Astrocyte of the cerebellum (primary cell): ENCODE measurements at regions not wholly inside any gene's neighbourhood (a gene's known extent, or its start where the extent isn't known, plus 50 kb on each side); places are given as distances from the start of the nearest gene placed in this dataset.

Experiments
- DNase-seq: peaks from one replicate; pipeline ENCODE4 v3.0.0-alpha.2; 2011; ENCODE audit warnings: low read depth
- H3K4me3 ChIP-seq: 2 replicates; pipeline ENCODE4 v1.5.1; 2011; ENCODE audit warnings: mild to moderate bottlenecking, low read depth, low read length, moderate library complexity
- in situ Hi-C: cut with HindIII; loops from 2 replicates; pipeline ENCODE4 v1.10.0; 2017; ENCODE audit warnings: low sequenced_read_pairs
- TF ChIP-seq, protein P1 (sequence below): IDR thresholded peaks from 2 replicates; pipeline ENCODE4 v1.5.1; 2012; ENCODE audit warnings: low read length, low read depth, moderate library complexity, mild to moderate bottlenecking; ENCODE audit errors: missing control alignments

DNA sequence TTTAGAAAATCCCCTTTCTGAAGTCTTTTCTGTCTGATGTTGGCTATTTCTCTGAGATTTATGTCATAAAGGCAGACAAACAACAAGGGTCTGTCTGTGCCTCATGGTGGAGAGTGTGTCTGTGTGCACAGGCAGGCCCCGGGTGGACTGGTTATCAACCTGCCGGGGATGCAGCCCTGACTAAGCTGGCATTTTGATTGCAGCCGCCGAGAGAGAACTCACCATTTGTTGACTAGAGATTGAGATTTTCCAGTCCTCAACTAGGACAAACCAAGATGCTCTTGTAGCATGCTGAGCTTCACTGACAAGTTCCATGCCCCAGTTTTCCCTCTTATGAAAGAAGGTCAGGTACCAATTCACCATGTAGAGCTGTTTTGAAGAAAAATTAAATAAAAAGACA is 363.6 kb upstream of the CNR1 start:
- DNase-seq, result no peak
- in situ Hi-C loops, result no loop called here
- TF ChIP-seq, protein P1, sequence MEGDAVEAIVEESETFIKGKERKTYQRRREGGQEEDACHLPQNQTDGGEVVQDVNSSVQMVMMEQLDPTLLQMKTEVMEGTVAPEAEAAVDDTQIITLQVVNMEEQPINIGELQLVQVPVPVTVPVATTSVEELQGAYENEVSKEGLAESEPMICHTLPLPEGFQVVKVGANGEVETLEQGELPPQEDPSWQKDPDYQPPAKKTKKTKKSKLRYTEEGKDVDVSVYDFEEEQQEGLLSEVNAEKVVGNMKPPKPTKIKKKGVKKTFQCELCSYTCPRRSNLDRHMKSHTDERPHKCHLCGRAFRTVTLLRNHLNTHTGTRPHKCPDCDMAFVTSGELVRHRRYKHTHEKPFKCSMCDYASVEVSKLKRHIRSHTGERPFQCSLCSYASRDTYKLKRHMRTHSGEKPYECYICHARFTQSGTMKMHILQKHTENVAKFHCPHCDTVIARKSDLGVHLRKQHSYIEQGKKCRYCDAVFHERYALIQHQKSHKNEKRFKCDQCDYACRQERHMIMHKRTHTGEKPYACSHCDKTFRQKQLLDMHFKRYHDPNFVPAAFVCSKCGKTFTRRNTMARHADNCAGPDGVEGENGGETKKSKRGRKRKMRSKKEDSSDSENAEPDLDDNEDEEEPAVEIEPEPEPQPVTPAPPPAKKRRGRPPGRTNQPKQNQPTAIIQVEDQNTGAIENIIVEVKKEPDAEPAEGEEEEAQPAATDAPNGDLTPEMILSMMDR, result no peak
- H3K4me3 ChIP-seq, result no peak overlapping the region

DNA sequence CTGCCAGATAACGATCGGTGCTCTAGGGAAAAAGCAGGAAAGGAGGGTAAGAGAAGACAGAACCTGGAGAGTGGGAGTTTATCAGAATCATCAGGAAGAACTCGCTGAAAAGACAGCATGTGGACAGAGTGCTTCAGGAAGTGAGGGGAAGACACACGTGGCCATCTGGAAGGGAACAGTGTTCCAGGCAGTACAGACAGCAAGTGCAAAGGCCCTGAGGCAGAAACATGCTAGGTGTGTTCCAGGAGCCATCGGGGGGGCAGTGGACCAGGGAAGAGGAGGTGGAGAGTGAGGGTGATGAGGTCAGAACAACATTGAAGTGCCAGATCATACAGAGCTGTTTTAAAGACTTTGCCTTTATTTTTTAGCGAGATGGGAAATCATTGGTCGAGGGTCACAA is 354.3 kb upstream of the CNR1 start:
- in situ Hi-C loops, result no loop called here
- DNase-seq, result no peak
- no peak overlapping the region for H3K4me3 ChIP-seq
- TF ChIP-seq, protein P1, result no peak

DNA sequence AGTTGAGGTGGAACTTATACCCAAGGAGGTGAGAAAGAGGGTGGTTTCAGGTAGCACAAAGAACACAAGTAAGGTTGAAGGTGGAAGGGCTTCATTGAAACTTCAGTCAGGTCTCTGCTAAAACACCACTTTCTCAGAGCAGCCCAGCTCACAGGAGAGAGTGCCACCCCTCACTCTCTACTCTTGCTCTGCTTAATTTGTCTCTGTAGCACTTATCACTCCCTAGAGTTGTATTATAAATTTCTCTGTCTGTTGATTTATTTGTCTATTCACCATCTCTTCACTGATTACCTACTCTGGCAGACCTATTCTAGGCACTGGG is 353.8 kb upstream of the CNR1 start:
- TF ChIP-seq, protein P1, result no peak
- in situ Hi-C loops, result no loop called here
- no peak for DNase-seq
- no peak overlapping the region for H3K4me3 ChIP-seq

DNA sequence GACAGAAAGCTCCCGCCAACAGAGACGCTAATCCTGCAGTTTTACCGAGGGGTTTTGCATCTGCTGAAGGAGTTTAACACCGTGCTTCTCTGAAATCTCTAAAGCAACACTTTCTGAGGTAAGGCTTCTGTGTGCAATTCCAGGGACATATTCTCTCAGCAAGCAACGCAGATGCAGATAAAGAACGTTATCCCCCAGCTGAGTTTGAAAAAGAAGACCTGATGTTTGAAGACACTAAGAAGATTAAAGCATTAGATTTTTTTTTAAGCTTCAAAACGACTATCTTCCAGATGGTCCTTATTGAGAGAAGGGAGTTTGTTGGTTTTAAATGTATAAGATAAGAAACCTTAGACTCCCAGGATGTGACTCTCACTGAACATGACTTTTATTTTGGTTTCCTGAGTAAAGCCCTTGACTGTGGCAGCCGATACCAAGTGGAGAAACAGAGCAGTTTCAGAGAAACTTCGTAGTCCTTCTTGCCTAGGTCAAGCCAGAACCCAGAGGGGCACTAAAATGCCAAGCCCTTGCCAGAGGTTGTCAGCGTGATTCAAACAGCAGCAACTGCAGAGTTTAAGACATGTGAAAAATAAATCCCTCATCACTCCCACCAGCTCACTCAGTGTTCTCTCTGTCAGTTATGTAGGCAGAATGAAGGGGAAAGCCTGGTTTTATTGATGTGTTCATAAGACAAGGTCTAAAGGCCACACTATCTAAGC is 353.3 kb upstream of the CNR1 start:
- DNase-seq, result no peak
- TF ChIP-seq, protein P1, result no peak
- in situ Hi-C loops, result no loop called here
- H3K4me3 ChIP-seq, result no peak overlapping the region

DNA sequence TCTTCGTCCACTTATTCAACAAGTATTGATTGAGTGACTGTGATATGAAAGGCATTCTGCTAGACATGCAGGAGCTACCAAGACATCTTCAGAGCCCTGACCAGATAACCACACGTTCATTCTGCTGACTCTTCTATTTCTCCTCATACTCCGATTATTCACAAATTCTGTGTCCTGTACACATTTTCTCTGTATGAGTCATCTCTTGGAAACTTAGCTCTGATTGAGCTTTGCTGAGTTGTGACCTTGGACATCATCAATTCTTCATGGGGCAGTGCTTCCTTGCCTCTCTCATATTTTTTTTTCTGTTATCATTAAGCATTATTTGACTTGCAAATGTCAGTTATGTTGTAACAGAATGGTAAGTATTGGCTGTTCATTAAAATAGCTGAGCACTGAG is 351.6 kb upstream of the CNR1 start:
- no peak overlapping the region for H3K4me3 ChIP-seq
- DNase-seq, result no peak
- in situ Hi-C loops, result no loop called here
- TF ChIP-seq, protein P1, result no peak

DNA sequence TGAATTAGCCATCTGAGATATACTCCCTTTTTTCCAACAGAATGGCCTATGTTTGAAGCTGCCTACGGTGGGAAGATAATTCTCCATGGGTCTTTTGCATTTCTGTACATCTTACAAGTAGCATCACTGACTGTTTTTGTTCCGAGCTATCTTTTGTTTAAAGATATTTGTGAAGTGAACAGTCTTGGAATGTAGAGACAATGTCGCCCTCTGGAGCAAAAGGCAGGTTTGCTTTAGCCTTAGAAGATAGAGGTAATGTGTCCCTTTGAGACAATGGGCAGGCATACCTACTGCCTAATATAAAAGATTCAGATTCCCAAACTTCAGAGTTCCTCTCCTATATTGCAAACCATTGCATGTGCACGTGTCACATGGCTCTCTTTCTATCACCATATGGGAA is 347.8 kb upstream of the CNR1 start:
- TF ChIP-seq, protein P1, result no peak
- H3K4me3 ChIP-seq, result no peak overlapping the region
- DNase-seq, result no peak
- in situ Hi-C loops, result no loop called here

DNA sequence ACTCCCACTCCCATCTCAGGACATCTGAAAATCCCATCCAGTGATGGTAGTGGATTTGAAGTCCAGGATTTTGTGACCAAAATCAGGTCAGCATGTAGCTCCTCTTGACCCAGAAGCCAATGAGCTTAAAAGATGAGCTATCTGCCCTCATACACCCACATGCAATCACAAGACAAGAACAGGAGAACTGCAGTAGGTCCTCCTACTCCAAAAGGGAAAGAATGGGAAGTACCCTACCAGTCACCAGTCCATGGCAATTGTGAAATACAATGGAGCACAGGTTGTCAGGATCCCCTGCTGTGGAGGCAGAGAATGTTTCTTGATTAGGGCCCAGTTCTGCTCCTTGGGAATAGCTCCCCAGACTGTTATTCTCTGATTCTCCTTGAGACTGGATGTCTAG is 347.3 kb upstream of the CNR1 start:
- TF ChIP-seq, protein P1, result no peak
- no peak for DNase-seq
- in situ Hi-C loops, result no loop called here
- no peak overlapping the region for H3K4me3 ChIP-seq
